Body of pancreas (tissue), 4 donors: ENCODE measurements at regions not wholly inside any gene's neighbourhood (a gene's known extent, or its start where the extent isn't known, plus 50 kb on each side); places are given as distances from the start of the nearest gene placed in this dataset.

Source experiments
- CTCF ChIP-seq, 7 experiments: fragments of 450-650 bp in 4 of 7; fragments of 200-600 bp in 3 of 7; sonication (generic) in 3 of 7; IDR thresholded peaks; one replicate each; pipeline ENCODE4 v1.5.1; 2016 to 2019; ENCODE audit warnings: antibody characterized with exemption in 7 of 7
- POLR2A ChIP-seq, 3 donors: fragments of 450-650 bp; IDR thresholded peaks; one replicate each; pipeline ENCODE4 v1.6.1; 2016; ENCODE audit warnings: antibody characterized with exemption in 3 of 3, mild to moderate bottlenecking in 2 of 3

DNA sequence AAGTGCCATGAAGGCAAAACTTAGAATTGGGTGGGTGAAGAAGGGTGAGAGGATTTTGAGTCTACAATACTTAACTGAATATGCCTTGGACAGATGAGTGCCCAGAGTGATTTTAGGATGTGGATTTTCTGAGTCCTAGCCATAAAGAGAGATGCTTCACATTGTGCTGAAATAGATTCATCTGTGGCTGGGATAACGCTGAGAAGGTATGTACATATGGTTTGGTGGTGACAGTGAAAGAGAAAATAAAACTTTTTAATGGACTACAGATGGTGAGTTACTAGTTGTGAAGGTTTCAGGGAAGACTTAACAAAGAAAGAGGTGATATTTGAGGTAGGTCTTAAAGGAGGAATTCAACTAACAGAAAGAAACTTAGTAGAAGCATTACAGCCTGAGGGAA, 265.8 kb downstream of the AKAIN1 start:
- TF ChIP-seq CTCF (IDR thresholded peaks at IDR 0.05), result no peak
- no peak for TF ChIP-seq POLR2A (IDR thresholded peaks at IDR 0.05)
